MM.1S (cell line): ENCODE measurements at regions not wholly inside any gene's neighbourhood (a gene's known extent, or its start where the extent isn't known, plus 50 kb on each side); places are given as distances from the start of the nearest gene placed in this dataset.

Experiments used
- EZH2 ChIP-seq: fragments of 300-600 bp; sonication (generic); optimal IDR thresholded peaks from 2 replicates; pipeline ENCODE3; 2017; ENCODE audit warnings: low read depth, mild to moderate bottlenecking, antibody characterized with exemption, low read length, mixed read lengths
- TF ChIP-seq, protein P1 (sequence below): fragments of 300-600 bp; sonication (generic); IDR thresholded peaks from 2 replicates; pipeline ENCODE4 v1.5.1; 2016; ENCODE audit warnings: antibody characterized with exemption, low read length, mixed read lengths

DNA sequence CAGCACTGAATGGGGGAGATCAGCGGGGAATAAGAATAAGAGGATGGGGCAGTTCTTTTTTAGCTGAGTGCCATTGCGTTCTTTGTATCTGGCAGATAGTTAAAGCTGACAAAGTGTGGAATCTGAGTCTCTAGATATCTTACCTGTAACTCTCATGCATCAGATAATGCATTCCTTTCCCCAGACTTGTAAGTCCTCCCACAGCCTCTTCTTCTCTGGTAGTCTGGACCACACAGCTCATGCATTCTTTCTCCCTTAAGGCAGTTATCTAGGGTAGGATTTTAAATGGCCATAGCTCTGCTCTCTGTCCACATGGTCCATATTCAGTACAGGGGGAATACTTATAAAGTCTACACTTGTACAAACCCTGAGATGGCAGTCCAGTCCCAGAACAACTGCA lies 54.0 kb upstream of the FGF10 start:
- TF ChIP-seq EZH2 = no peak
- TF ChIP-seq, protein P1, sequence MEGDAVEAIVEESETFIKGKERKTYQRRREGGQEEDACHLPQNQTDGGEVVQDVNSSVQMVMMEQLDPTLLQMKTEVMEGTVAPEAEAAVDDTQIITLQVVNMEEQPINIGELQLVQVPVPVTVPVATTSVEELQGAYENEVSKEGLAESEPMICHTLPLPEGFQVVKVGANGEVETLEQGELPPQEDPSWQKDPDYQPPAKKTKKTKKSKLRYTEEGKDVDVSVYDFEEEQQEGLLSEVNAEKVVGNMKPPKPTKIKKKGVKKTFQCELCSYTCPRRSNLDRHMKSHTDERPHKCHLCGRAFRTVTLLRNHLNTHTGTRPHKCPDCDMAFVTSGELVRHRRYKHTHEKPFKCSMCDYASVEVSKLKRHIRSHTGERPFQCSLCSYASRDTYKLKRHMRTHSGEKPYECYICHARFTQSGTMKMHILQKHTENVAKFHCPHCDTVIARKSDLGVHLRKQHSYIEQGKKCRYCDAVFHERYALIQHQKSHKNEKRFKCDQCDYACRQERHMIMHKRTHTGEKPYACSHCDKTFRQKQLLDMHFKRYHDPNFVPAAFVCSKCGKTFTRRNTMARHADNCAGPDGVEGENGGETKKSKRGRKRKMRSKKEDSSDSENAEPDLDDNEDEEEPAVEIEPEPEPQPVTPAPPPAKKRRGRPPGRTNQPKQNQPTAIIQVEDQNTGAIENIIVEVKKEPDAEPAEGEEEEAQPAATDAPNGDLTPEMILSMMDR = no peak
